H9 (cell line): ENCODE measurements at regions not wholly inside any gene's neighbourhood (a gene's known extent, or its start where the extent isn't known, plus 50 kb on each side); places are given as distances from the start of the nearest gene placed in this dataset.

ENCODE experiments used
- DNase-seq: peaks from one replicate; pipeline ENCODE4 v3.0.0-alpha.2; 2017
- H2AFZ ChIP-seq: one replicate; pipeline ENCODE4 v1.6.1; 2013; ENCODE audit warnings: mild to moderate bottlenecking, low read length, control low read depth, moderate library complexity
- H2AK5ac ChIP-seq: 2 replicates; pipeline ENCODE4 v1.6.1; 2013; ENCODE audit warnings: low read length, control low read depth, mixed read lengths; ENCODE audit not compliant: insufficient read length
- H2BK120ac ChIP-seq: one replicate; pipeline ENCODE4 v1.6.1; 2013; ENCODE audit warnings: low read depth, mild to moderate bottlenecking, low read length, control low read depth, inconsistent platforms; ENCODE audit not compliant: poor library complexity, severe bottlenecking
- H2BK12ac ChIP-seq: 2 replicates; pipeline ENCODE4 v1.6.1; 2013; ENCODE audit warnings: low read length, control low read depth, mixed read lengths, low read depth; ENCODE audit not compliant: insufficient read length
- H2BK15ac ChIP-seq: 2 replicates; pipeline ENCODE4 v1.6.1; 2013; ENCODE audit warnings: low read depth, low read length, control low read depth
- H2BK20ac ChIP-seq: one replicate; pipeline ENCODE4 v1.6.1; 2013; ENCODE audit warnings: low read depth, mild to moderate bottlenecking, low read length, control low read depth, inconsistent platforms; ENCODE audit not compliant: poor library complexity, severe bottlenecking
- H2BK5ac ChIP-seq: 2 replicates; pipeline ENCODE4 v1.6.1; 2013; ENCODE audit warnings: low read length, control low read depth, mixed read lengths; ENCODE audit not compliant: insufficient read length
- H3K14ac ChIP-seq: 2 replicates; pipeline ENCODE4 v1.6.1; 2013; ENCODE audit warnings: low read length, control low read depth; ENCODE audit not compliant: insufficient read depth
- H3K18ac ChIP-seq: 2 replicates; pipeline ENCODE4 v1.6.1; 2013; ENCODE audit warnings: low read depth, mild to moderate bottlenecking, mixed read lengths, low read length, control low read depth; ENCODE audit not compliant: insufficient read length
- H3K23ac ChIP-seq: 2 replicates; pipeline ENCODE4 v1.6.1; 2013; ENCODE audit warnings: low read length, control low read depth, mixed read lengths, low read depth; ENCODE audit not compliant: insufficient read length
- H3K23me2 ChIP-seq: 2 replicates; pipeline ENCODE4 v1.6.1; 2013; ENCODE audit warnings: low read depth, mild to moderate bottlenecking, mixed read lengths, low read length, control low read depth; ENCODE audit not compliant: insufficient read length, poor library complexity, severe bottlenecking
- H3K27ac ChIP-seq: 2 replicates; pipeline ENCODE4 v1.5.1; 2013; ENCODE audit warnings: low read length, control low read depth, mixed read lengths, low read depth; ENCODE audit not compliant: insufficient read length
- H3K27me3 ChIP-seq: 2 replicates; pipeline ENCODE4 v1.6.1; 2013; ENCODE audit warnings: low read length, control low read depth, inconsistent platforms; ENCODE audit not compliant: insufficient read depth
- H3K4ac ChIP-seq: 2 replicates; pipeline ENCODE4 v1.6.1; 2013; ENCODE audit warnings: low read depth, mild to moderate bottlenecking, control low read depth, inconsistent platforms, low read length, moderate library complexity
- H3K4me1 ChIP-seq: 2 replicates; pipeline ENCODE4 v1.6.1; 2013; ENCODE audit warnings: low read length, control low read depth, inconsistent platforms; ENCODE audit not compliant: insufficient read depth
- H3K4me2 ChIP-seq: 2 replicates; pipeline ENCODE4 v1.6.1; 2013; ENCODE audit warnings: low read length, control low read depth, mixed read lengths; ENCODE audit not compliant: insufficient read length, insufficient read depth
- H3K56ac ChIP-seq: 2 replicates; pipeline ENCODE4 v1.6.1; 2013; ENCODE audit warnings: low read depth, mild to moderate bottlenecking, mixed read lengths, low read length, control low read depth; ENCODE audit not compliant: insufficient read length
- H3K79me1 ChIP-seq: 2 replicates; pipeline ENCODE4 v1.6.1; 2013; ENCODE audit warnings: low read depth, mild to moderate bottlenecking, moderate library complexity, low read length, control low read depth, inconsistent platforms; ENCODE audit not compliant: insufficient read depth, poor library complexity, severe bottlenecking
- H3K79me2 ChIP-seq: 2 replicates; pipeline ENCODE4 v1.6.1; 2013; ENCODE audit warnings: low read length, control low read depth, inconsistent platforms; ENCODE audit not compliant: insufficient read depth
- H3K9ac ChIP-seq: 2 replicates; pipeline ENCODE4 v1.6.1; 2013; ENCODE audit warnings: low read length, control low read depth, mixed read lengths; ENCODE audit not compliant: insufficient read length; ENCODE audit errors: extremely low read depth
- H3K9me3 ChIP-seq: one replicate; pipeline ENCODE4 v1.6.1; 2013; ENCODE audit warnings: low read depth, low read length, inconsistent platforms; ENCODE audit not compliant: control insufficient read depth
- H3T11ph ChIP-seq: one replicate; pipeline ENCODE4 v1.6.1; 2013; ENCODE audit warnings: mild to moderate bottlenecking, low read length, control low read depth, inconsistent platforms
- H4K20me1 ChIP-seq: one replicate; pipeline ENCODE4 v1.6.1; 2013; ENCODE audit not compliant: control insufficient read depth, insufficient read length, insufficient read depth
- H4K5ac ChIP-seq: 2 replicates; pipeline ENCODE4 v1.6.1; 2013; ENCODE audit warnings: low read depth, mild to moderate bottlenecking, mixed read lengths, low read length, control low read depth; ENCODE audit not compliant: insufficient read length
- H4K8ac ChIP-seq: replicated peaks from 2 replicates; pipeline ENCODE4 v1.6.1; 2013; ENCODE audit warnings: low read length, control low read depth, mixed read lengths, low read depth; ENCODE audit not compliant: insufficient read length
- H4K91ac ChIP-seq: 2 replicates; pipeline ENCODE4 v1.6.1; 2013; ENCODE audit warnings: low read depth, mild to moderate bottlenecking, moderate library complexity, mixed read lengths, low read length, control low read depth; ENCODE audit not compliant: insufficient read length
- H3K27ac Mint-ChIP-seq, 3 experiments: 2 replicates in 2 of 3; 3 replicates in 1 of 3; pipeline ENCODE4 v1.8.0; 2020 to 2021; ENCODE audit warnings: mixed read lengths in 3 of 3, mild to moderate bottlenecking in 1 of 3, moderate library complexity in 1 of 3
- H3K27me3 Mint-ChIP-seq: 2 replicates; pipeline ENCODE4 v1.8.0; 2021; ENCODE audit warnings: low read depth, mild to moderate bottlenecking, moderate library complexity, mixed read lengths
- H3K36me3 Mint-ChIP-seq, 3 experiments: 2 replicates in 2 of 3; 3 replicates in 1 of 3; pipeline ENCODE4 v1.8.0; 2020 to 2021; ENCODE audit warnings: low read depth in 3 of 3, mixed read lengths in 3 of 3; ENCODE audit not compliant: insufficient read depth in 1 of 3
- H3K4me1 Mint-ChIP-seq, 2 experiments: 2 replicates each; pipeline ENCODE4 v1.8.0; 2020; ENCODE audit warnings: mixed read lengths in 2 of 2
- H3K4me3 Mint-ChIP-seq, 2 experiments: 2 replicates in 1 of 2; 3 replicates in 1 of 2; pipeline ENCODE4 v1.8.0; 2020 to 2021; ENCODE audit warnings: mild to moderate bottlenecking in 2 of 2, mixed read lengths in 2 of 2, moderate library complexity in 1 of 2
- H3K9me3 Mint-ChIP-seq, 2 experiments: 2 replicates in 1 of 2; 3 replicates in 1 of 2; pipeline ENCODE4 v1.8.0; 2020; ENCODE audit warnings: mild to moderate bottlenecking in 2 of 2, mixed read lengths in 2 of 2, moderate library complexity in 1 of 2
- WGBS: extraction: QIAGEN DNeasy Blood & Tissue Kit; methylation state at CpG from one replicate; pipeline ENCODE4 v1.1.7; 2013; ENCODE audit warnings: missing lambda C conversion rate, low lambda C conversion rate, mixed read lengths; ENCODE audit not compliant: insufficient read length; ENCODE audit errors: extremely low coverage; 5-methylcytosine and 5-hydroxymethylcytosine counted together
- TF ChIP-seq, protein P1 (sequence below): fragments of 200-600 bp; sonication (generic); conservative IDR thresholded peaks from 3 replicates; pipeline ENCODE4 v1.8.0; 2021; ENCODE audit warnings: antibody characterized with exemption, mild to moderate bottlenecking

DNA sequence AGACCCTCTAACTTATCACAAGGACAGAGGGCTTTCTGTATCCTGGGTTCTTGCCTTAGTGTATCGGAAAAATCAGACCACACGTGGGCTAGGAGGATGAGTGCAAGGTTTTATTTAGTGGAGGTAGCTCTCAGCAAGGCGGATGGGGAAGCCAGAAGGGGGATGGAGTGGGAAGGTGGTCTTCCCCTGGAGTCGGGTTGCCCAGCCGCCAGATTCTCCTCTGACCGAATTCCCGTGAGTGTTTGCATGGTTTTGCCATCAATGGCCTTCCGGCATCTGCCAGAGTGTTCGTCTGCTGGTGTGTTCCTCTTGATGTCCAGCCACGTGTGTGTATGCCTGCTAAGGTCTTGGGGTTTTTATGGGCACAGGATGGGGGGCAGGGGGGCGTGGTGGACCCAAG, 1335.1 kb upstream of the SPRY2 start:
- H3K56ac ChIP-seq: no peak overlapping the region
- peak overlapping the region in 1 of 3 experiments; percentile 51; a peak in 1 of 7 replicates for H3K27ac Mint-ChIP-seq
- no peak overlapping the region for H2BK20ac ChIP-seq
- WGBS: no CpG with 5 or more reads among the region's 11 CpGs
- H2AFZ ChIP-seq: no peak overlapping the region
- H2AK5ac ChIP-seq: no peak overlapping the region
- H3K9me3 ChIP-seq: no peaks in the 10 kb centered on the region
- H3K79me1 ChIP-seq: no peaks in the 10 kb centered on the region
- H4K8ac ChIP-seq: no peak overlapping the region
- H3T11ph ChIP-seq: no peak overlapping the region
- no peaks in the 10 kb centered on the region for H3K79me2 ChIP-seq
- no peaks in the 10 kb centered on the region; the same call in 1 of the 2 replicates for H3K4me1 ChIP-seq
- no peak overlapping the region for H3K4ac ChIP-seq
- H3K36me3 Mint-ChIP-seq: peaks cover 11 to 17% (median 12%) of the 10 kb centered on the region in 3 experiments
- H3K9ac ChIP-seq: no peak overlapping the region
- H3K4me1 Mint-ChIP-seq: peaks cover 4 to 5% of the 10 kb centered on the region in 2 experiments
- H3K9me3 Mint-ChIP-seq: peaks cover 12 to 16% of the 10 kb centered on the region in 2 experiments
- H2BK120ac ChIP-seq: no peak overlapping the region
- H3K18ac ChIP-seq: no peak overlapping the region
- no peaks in the 10 kb centered on the region for H3K27me3 Mint-ChIP-seq
- H2BK15ac ChIP-seq: no peak overlapping the region
- no peak overlapping the region for H3K4me3 Mint-ChIP-seq
- H4K91ac ChIP-seq: no peak overlapping the region
- H4K5ac ChIP-seq: no peak overlapping the region
- no peaks in the 10 kb centered on the region for H3K27me3 ChIP-seq
- no peak for DNase-seq
- no peaks in the 10 kb centered on the region for H4K20me1 ChIP-seq
- no peak overlapping the region for H3K4me2 ChIP-seq
- H3K23ac ChIP-seq: no peak overlapping the region
- no peaks in the 10 kb centered on the region for H3K23me2 ChIP-seq
- no peak overlapping the region for H3K27ac ChIP-seq
- TF ChIP-seq, protein P1, sequence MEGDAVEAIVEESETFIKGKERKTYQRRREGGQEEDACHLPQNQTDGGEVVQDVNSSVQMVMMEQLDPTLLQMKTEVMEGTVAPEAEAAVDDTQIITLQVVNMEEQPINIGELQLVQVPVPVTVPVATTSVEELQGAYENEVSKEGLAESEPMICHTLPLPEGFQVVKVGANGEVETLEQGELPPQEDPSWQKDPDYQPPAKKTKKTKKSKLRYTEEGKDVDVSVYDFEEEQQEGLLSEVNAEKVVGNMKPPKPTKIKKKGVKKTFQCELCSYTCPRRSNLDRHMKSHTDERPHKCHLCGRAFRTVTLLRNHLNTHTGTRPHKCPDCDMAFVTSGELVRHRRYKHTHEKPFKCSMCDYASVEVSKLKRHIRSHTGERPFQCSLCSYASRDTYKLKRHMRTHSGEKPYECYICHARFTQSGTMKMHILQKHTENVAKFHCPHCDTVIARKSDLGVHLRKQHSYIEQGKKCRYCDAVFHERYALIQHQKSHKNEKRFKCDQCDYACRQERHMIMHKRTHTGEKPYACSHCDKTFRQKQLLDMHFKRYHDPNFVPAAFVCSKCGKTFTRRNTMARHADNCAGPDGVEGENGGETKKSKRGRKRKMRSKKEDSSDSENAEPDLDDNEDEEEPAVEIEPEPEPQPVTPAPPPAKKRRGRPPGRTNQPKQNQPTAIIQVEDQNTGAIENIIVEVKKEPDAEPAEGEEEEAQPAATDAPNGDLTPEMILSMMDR: no peak
- no peak overlapping the region for H2BK12ac ChIP-seq
- no peak overlapping the region for H3K14ac ChIP-seq
- no peak overlapping the region for H2BK5ac ChIP-seq
